ENCODE measurements at regions not wholly inside any gene's neighbourhood (a gene's known extent, or its start where the extent isn't known, plus 50 kb on each side); places are given as distances from the start of the nearest gene placed in this dataset.

GRCh38 chr2:43057742-43058725 is 168.4 kb downstream of the ZFP36L2 start:
- no peak for DNase-seq (ENCODE audit: low read depth in 1 of 2, low spot score in 1 of 2)

- no peak for DNase-seq (ENCODE audit: low read depth in 1 of 2, low spot score in 1 of 2)
Observed at GRCh38 chr2:43057026-43057741, 169.2 kb downstream of the ZFP36L2 start.

DNA sequence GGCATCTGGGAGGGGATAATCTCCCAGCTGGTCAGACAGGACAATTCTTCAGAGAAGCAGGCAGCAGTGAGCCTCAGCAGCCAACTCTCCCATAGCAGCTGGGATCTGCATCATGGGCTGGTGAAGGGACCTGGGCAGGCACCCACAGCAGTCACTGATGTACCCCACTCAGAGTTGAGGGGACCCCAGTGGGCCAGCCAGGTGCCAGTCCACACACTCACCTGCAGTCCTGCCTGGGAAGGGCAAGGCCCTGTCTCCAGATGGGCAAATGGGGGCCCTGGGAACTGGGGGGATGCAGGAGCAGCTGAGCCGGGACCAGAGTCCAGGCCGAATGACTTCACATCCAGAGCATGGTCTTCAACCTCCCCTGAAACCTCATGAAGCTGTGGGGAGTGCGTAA is 170.4 kb downstream of the ZFP36L2 start:
- DNase-seq (ENCODE audit: low read depth in 1 of 2, low spot score in 1 of 2): no peak

DNA sequence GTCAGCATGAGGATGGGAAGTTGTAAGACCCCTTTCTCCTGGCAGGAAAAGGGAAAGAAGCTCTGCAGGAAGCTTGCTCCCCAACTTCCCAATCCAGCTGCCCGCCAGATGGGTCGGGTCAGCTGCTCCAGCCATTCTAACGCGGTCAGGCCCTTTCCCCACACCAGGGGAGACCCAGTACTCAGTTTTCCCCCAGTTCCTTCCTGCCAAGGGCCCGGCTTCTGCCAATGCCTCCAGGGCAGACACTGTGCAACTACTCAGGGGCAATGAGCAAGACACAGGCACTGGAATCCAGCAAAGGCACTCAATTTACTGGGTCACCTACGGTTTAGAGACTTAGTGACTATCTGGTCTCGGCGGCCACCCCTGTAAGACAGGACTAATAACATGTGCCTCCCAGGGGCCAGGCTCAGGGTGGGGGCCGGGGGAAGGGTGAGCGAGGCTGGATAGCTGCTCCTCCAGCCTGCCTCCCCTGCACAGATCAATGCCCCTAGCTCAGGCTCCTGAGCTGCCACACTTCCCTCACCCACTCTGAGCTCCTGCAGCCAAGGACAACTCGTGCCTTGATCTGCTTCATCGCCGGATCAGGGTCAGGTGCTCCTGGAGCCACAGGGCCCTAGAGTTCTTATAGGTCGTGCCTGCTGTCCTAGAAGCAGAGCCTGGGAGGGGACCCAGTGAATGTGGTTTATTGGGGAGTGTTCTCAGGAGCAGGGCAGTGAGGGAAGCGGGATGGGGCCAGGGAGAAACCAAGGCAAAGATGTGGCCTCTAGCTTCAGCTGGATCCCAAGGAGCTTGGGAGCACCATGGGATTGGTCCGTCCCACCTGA is 171.1 kb downstream of the ZFP36L2 start:
- no peak for DNase-seq (ENCODE audit: low read depth in 1 of 2, low spot score in 1 of 2)

- DNase-seq (ENCODE audit: low read depth in 1 of 2, low spot score in 1 of 2): no peak
Observed at GRCh38 chr2:43054367-43054766, 172.0 kb downstream of the ZFP36L2 start.

DNA sequence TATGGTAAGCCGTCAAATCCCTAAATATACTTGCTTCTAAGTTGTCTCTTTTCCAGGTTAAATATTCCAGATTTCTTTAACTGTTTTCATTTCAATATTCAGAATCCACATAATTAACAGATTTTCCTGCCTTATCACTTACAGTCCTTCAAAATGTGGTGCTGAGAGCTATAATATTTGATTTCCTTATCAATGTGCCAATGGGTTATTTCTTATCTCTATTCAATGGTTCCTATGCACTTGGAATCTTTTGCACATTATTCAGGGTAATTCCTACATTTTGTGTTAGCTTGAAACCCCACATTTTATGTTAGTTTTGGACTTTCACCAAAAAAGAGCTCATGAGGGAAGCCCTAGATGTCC is 173.5 kb downstream of the ZFP36L2 start:
- no peak for DNase-seq (ENCODE audit: low read depth in 1 of 2, low spot score in 1 of 2)

DNA sequence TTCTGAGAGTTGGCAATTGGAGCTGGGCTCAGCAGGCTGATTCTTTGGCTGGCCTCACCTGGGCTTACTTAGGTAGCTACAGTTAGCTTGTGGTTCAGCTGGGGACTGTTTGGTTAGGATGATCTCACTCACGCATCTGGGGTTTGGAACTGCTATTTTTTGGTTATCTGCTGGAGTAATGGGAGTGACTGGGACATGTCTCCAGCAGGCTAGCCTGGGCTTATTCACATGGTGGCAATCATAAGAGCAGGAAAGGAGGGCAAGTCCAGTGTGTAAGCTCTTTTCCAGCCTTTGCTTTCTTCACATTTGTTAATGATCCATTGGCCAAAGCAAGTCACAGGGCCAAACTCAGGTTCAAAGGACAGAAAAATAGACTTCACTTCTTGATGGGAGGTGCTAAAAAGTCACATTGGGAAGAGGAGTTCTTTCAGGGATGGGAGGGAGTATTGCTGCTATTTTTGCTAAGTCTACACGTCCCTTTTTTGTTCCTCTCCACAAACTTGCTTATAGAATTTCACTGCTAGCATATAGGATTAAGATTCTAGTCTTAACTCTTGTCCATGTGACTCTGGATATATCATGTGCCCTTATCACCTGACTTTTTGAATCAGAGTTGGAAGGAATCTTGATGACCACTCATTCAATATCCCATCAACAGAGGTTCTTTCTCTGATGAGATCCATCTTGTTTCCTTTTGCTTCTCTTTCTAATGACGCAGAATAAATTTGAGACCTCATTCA is 174.0 kb downstream of the ZFP36L2 start:
- DNase-seq (ENCODE audit: low read depth in 1 of 2, low spot score in 1 of 2): no peak

DNA sequence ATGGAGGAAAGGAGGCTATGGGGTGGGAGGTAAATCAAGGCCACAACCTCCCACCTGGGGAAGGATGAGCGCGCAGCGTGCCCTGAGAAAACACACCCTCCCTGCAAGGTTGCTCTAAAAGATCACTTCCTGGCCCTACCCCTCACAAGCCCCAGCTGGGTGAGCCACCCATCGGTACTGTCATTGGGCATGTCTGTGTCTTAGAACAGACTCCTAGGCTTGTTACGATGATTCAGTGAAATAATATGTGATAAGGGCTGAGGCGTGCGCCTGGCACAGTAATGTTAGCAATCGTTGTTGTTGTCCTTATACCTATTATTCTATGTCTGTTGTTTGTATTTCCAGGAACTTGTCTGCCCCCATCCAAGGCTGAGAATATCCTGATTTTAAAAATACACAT is 175.1 kb downstream of the ZFP36L2 start:
- no peak for DNase-seq (ENCODE audit: low read depth in 1 of 2, low spot score in 1 of 2)

- no peak for DNase-seq (ENCODE audit: low read depth in 1 of 2, low spot score in 1 of 2)
Observed at GRCh38 chr2:43050866-43051265, 175.5 kb downstream of the ZFP36L2 start.

- no peak for DNase-seq (ENCODE audit: low read depth in 1 of 2, low spot score in 1 of 2)
Observed at GRCh38 chr2:43049836-43050801, 176.3 kb downstream of the ZFP36L2 start.

GRCh38 chr2:43047187-43047780 is 179.1 kb downstream of the ZFP36L2 start:
- DNase-seq (ENCODE audit: low read depth in 1 of 2, low spot score in 1 of 2): no peak

GRCh38 chr2:43045866-43046265 is 180.5 kb downstream of the ZFP36L2 start:
- no peak for DNase-seq (ENCODE audit: low read depth in 1 of 2, low spot score in 1 of 2)

DNA sequence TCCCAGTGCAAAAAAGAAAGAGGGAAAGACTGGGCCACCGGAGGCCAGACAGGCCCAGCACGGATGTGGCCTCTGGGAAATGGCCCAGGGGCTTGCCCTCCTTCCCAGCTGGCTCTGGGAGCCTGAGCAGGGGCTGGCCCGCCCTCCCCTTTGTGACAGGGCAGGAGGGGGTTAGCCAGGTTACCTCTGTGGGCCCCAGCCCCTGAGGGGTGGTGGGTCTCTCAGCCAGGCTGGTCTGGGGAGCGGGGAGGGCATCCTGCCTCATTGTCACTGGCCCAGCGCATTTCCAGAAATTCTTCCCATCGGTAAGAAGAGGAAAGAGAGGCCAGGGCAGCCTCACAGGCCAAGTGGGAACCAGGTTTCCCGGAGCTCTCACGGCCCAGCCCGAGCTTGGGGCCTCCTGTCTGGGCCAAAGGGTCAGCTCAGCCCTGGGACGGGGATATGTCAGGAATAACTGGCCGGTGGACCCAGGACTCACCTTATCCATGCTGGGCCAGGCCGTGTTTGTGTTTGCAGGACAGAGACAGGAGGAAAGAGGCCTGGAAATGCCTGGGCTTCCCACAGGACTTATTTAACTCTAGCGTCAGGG is 182.2 kb downstream of the ZFP36L2 start:
- DNase-seq (ENCODE audit: low read depth in 1 of 2, low spot score in 1 of 2): no peak

GRCh38 chr2:43043553-43043870 is 182.9 kb downstream of the ZFP36L2 start:
- DNase-seq (ENCODE audit: low read depth in 1 of 2, low spot score in 1 of 2): no peak

GRCh38 chr2:43041661-43042360 is 184.6 kb downstream of the ZFP36L2 start:
- no peak for DNase-seq (ENCODE audit: low read depth in 1 of 2, low spot score in 1 of 2)

GRCh38 chr2:43041173-43041591 is 185.2 kb downstream of the ZFP36L2 start:
- DNase-seq (ENCODE audit: low read depth in 1 of 2, low spot score in 1 of 2): no peak

- DNase-seq (ENCODE audit: low read depth in 1 of 2, low spot score in 1 of 2): no peak
Observed at GRCh38 chr2:43040084-43040854, 186.1 kb downstream of the ZFP36L2 start.
